ENCODE measurements at regions not wholly inside any gene's neighbourhood (a gene's known extent, or its start where the extent isn't known, plus 50 kb on each side); places are given as distances from the start of the nearest gene placed in this dataset.

GRCh38 chr16:55938126-55938525 is 63.0 kb upstream of the CES5A start:
- DNase-seq: no peak

- no peak for DNase-seq
Observed at GRCh38 chr16:55933038-55933437, 57.9 kb upstream of the CES5A start.

- DNase-seq: no peak
Observed at GRCh38 chr16:55930036-55930435, 54.9 kb upstream of the CES5A start.

- no peak for DNase-seq
Observed at GRCh38 chr16:55929181-55929580, 54.0 kb upstream of the CES5A start.

GRCh38 chr16:55925242-55925641 is 50.1 kb upstream of the CES5A start:
- no peak for DNase-seq

All from CD4-positive, alpha-beta T cell treated with Interferon alpha-2 for 1 hour (primary cell).